Upper lobe of right lung (tissue), 1 donor: ENCODE measurements at regions not wholly inside any gene's neighbourhood (a gene's known extent, or its start where the extent isn't known, plus 50 kb on each side); places are given as distances from the start of the nearest gene placed in this dataset.
"Not testable (repeated sequence)": the region's sequence is repeated elsewhere in the genome, so short reads cannot be mapped to it uniquely, and the experiment has no call there.

Experiments
- ATAC-seq: fragments of 200-7000 bp; cut with Tn5 transposase; one replicate; pipeline ENCODE4 v1.9.1; 2020; ENCODE audit warnings: mild to moderate bottlenecking, moderate library complexity
- DNase-seq: peaks from one replicate; pipeline ENCODE4 v3.0.0-alpha.2; 2020
- H3K27ac ChIP-seq: fragments of 200-600 bp; one replicate; pipeline ENCODE4 v1.8.0; 2022
- H3K27me3 ChIP-seq: fragments of 200-600 bp; one replicate; pipeline ENCODE4 v1.8.0; 2022; ENCODE audit warnings: mild to moderate bottlenecking
- H3K36me3 ChIP-seq: fragments of 200-600 bp; one replicate; pipeline ENCODE4 v1.8.0; 2022
- H3K4me1 ChIP-seq: fragments of 200-600 bp; one replicate; pipeline ENCODE4 v1.8.0; 2022
- H3K4me3 ChIP-seq: fragments of 200-600 bp; one replicate; pipeline ENCODE4 v1.8.0; 2022; ENCODE audit warnings: mild to moderate bottlenecking
- H3K9me3 ChIP-seq: fragments of 200-600 bp; one replicate; pipeline ENCODE4 v1.8.0; 2022
- intact Hi-C: fragments of 100-400 bp; cut with DNase I; formaldehyde crosslinking; loops from one replicate; pipeline ENCODE4 v1.11.0; 2022
- TF ChIP-seq, protein P1 (sequence below): fragments of 200-600 bp; IDR thresholded peaks from one replicate; pipeline ENCODE4 v1.8.0; 2022; ENCODE audit warnings: antibody characterized with exemption
- donor health status: DM: no; HTN: yes; CAD: no; lungs with severe emphysema.

GRCh38 chr5:1720396-1721110 is 79.1 kb downstream of the MRPL36 start:
- H3K4me1 ChIP-seq: no peaks in the 10 kb centered on the region
- no peak overlapping the region for H3K4me3 ChIP-seq
- TF ChIP-seq, protein P1, sequence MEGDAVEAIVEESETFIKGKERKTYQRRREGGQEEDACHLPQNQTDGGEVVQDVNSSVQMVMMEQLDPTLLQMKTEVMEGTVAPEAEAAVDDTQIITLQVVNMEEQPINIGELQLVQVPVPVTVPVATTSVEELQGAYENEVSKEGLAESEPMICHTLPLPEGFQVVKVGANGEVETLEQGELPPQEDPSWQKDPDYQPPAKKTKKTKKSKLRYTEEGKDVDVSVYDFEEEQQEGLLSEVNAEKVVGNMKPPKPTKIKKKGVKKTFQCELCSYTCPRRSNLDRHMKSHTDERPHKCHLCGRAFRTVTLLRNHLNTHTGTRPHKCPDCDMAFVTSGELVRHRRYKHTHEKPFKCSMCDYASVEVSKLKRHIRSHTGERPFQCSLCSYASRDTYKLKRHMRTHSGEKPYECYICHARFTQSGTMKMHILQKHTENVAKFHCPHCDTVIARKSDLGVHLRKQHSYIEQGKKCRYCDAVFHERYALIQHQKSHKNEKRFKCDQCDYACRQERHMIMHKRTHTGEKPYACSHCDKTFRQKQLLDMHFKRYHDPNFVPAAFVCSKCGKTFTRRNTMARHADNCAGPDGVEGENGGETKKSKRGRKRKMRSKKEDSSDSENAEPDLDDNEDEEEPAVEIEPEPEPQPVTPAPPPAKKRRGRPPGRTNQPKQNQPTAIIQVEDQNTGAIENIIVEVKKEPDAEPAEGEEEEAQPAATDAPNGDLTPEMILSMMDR: no peak
- intact Hi-C loops: no loop called here
- peaks cover 7% of the 10 kb centered on the region for H3K9me3 ChIP-seq
- no peaks in the 10 kb centered on the region for H3K36me3 ChIP-seq
- H3K27me3 ChIP-seq: no peaks in the 10 kb centered on the region
- no peak for ATAC-seq
- no peak overlapping the region for H3K27ac ChIP-seq
- DNase-seq: peak; percentile 30

DNA sequence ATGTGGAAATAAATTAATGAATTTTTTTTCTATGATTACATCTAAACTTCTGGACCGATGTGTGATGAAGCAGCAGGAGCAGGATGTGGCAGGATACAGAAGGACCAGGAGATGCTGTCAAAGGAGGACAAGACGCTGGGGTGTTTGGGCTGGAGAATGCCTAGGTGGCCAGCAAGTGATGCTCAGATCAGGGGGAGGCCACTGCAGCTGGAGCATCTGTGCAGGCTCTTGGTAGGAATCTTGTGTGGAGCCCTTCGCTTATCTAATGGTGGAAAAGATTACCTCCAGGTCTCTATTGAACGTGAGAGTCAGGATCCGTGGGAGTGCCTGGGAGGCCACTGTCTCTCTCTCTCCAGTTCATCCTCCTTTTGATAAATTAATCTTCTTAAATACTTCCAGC is 79.8 kb downstream of the MRPL36 start:
- intact Hi-C loops: no loop called here
- no peaks in the 10 kb centered on the region for H3K36me3 ChIP-seq
- ATAC-seq: no peak
- H3K4me1 ChIP-seq: no peaks in the 10 kb centered on the region
- H3K4me3 ChIP-seq: no peak overlapping the region
- H3K9me3 ChIP-seq: peaks cover 7% of the 10 kb centered on the region
- no peak overlapping the region for H3K27ac ChIP-seq
- TF ChIP-seq, protein P1: no peak
- peak; percentile 17 for DNase-seq
- no peaks in the 10 kb centered on the region for H3K27me3 ChIP-seq

DNA sequence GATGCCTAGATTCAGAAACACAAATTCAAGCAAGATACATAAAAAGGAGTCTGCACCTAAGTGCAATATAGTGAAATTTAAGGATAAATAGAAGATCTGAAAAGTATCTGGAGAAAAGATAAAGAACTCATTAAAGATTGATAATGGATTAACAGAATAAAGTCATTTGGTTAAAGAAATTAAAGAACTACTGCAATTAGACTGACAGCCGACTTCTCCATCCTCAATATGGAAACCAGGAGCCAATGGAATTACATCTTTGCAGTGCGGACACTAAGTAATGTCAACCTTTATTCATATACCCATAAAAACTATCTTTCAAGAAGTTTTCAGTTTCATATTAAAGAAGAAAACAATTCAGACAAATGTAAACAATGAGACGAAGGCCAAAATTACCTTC is 81.0 kb downstream of the MRPL36 start:
- H3K4me1 ChIP-seq: no peaks in the 10 kb centered on the region
- ATAC-seq (no peak), DNase-seq (no peak)
- TF ChIP-seq, protein P1: no peak
- peaks cover 7% of the 10 kb centered on the region for H3K9me3 ChIP-seq
- H3K36me3 ChIP-seq: no peaks in the 10 kb centered on the region
- no peak overlapping the region for H3K27ac ChIP-seq
- intact Hi-C loops: no loop called here
- H3K4me3 ChIP-seq: no peak overlapping the region
- H3K27me3 ChIP-seq: no peaks in the 10 kb centered on the region

DNA sequence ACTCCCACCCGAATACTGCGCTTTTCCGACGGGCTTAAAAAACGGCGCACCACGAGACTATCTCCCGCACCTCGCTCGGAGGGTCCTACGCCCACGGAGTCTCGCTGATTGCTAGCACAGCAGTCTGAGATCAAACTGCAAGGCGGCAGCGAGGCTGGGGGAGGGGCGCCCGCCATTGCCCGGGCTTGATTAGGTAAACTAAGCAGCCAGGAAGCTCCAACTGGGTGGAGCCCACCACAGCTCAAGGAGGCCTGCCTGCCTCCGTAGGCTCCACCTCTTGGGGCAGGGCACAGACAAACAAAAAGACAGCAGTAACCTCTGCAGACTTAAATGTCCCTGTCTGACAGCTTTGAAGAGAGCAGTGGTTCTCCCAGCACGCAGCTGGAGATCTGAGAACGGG is 89.5 kb downstream of the MRPL36 start:
- H3K36me3 ChIP-seq, ATAC-seq, H3K4me3 ChIP-seq, DNase-seq, H3K4me1 ChIP-seq, intact Hi-C loops, H3K27ac ChIP-seq, H3K9me3 ChIP-seq: not testable (repeated sequence)
- peaks cover 16% of the 10 kb centered on the region for H3K27me3 ChIP-seq

- Histone ChIP-seq H3K27me3 (peaks cover 16% of the 10 kb centered on the region), H3K4me1 (no peaks in the 10 kb centered on the region), H3K36me3 (no peaks in the 10 kb centered on the region), H3K9me3 (no peaks in the 10 kb centered on the region), H3K4me3 (no peak overlapping the region), H3K27ac (no peak overlapping the region)
- TF ChIP-seq, protein P1: no peak
- intact Hi-C loops: no loop called here
- no peak for DNase-seq
- no peak for ATAC-seq
Measured at GRCh38 chr5:1709171-1709803, 90.3 kb downstream of the MRPL36 start.

- Histone ChIP-seq H3K4me1 (no peaks in the 10 kb centered on the region), H3K9me3 (no peaks in the 10 kb centered on the region), H3K36me3 (no peaks in the 10 kb centered on the region), H3K27me3 (peaks cover 16% of the 10 kb centered on the region), H3K27ac (no peak overlapping the region), H3K4me3 (no peak overlapping the region)
- intact Hi-C loops: no loop called here
- DNase-seq: no peak
- ATAC-seq: peak; percentile 26
- TF ChIP-seq, protein P1: no peak
Measured at GRCh38 chr5:1708592-1709141, 91.0 kb downstream of the MRPL36 start.
